RWPE2 (cell line): ENCODE measurements at regions not wholly inside any gene's neighbourhood (a gene's known extent, or its start where the extent isn't known, plus 50 kb on each side); places are given as distances from the start of the nearest gene placed in this dataset.

Source experiments
- ATAC-seq: fragments of 200-7000 bp; cut with Tn5 transposase; 3 replicates; pipeline ENCODE4 v1.9.1; 2021; ENCODE audit warnings: low read depth
- DNase-seq: peaks from one replicate; pipeline ENCODE4 v3.0.0-alpha.2; 2020; ENCODE audit warnings: low spot score
- H3K27ac ChIP-seq: fragments of 450-650 bp; 2 replicates; pipeline ENCODE4 v1.5.1; 2017; ENCODE audit warnings: mild to moderate bottlenecking; ENCODE audit not compliant: poor library complexity, severe bottlenecking
- H3K27me3 ChIP-seq: fragments of 250-450 bp; sonication (Bioruptor Pico); 2 replicates; pipeline ENCODE4 v1.5.1; 2021; ENCODE audit warnings: mild to moderate bottlenecking, moderate library complexity; ENCODE audit not compliant: insufficient read depth, poor library complexity, severe bottlenecking
- H3K36me3 ChIP-seq: fragments of 250-450 bp; sonication (Bioruptor Pico); 2 replicates; pipeline ENCODE4 v1.5.1; 2020; ENCODE audit warnings: low read depth, mild to moderate bottlenecking, moderate library complexity
- H3K4me1 ChIP-seq: fragments of 250-450 bp; sonication (Bioruptor Pico); 2 replicates; pipeline ENCODE4 v1.5.1; 2021; ENCODE audit warnings: mild to moderate bottlenecking, moderate library complexity; ENCODE audit not compliant: insufficient read depth, poor library complexity, severe bottlenecking
- H3K4me3 ChIP-seq: fragments of 250-450 bp; sonication (Bioruptor Pico); 2 replicates; pipeline ENCODE4 v1.5.1; 2021; ENCODE audit warnings: mild to moderate bottlenecking, moderate library complexity; ENCODE audit not compliant: severe bottlenecking
- H3K9me3 ChIP-seq: fragments of 250-450 bp; sonication (Bioruptor Pico); 2 replicates; pipeline ENCODE4 v1.5.1; 2021; ENCODE audit warnings: mild to moderate bottlenecking, moderate library complexity; ENCODE audit not compliant: severe bottlenecking
- TF ChIP-seq, protein P1 (sequence below): fragments of 450-650 bp; IDR thresholded peaks from one replicate; pipeline ENCODE4 v1.5.1; 2017; ENCODE audit warnings: mild to moderate bottlenecking, moderate library complexity; ENCODE audit not compliant: poor library complexity, severe bottlenecking

DNA sequence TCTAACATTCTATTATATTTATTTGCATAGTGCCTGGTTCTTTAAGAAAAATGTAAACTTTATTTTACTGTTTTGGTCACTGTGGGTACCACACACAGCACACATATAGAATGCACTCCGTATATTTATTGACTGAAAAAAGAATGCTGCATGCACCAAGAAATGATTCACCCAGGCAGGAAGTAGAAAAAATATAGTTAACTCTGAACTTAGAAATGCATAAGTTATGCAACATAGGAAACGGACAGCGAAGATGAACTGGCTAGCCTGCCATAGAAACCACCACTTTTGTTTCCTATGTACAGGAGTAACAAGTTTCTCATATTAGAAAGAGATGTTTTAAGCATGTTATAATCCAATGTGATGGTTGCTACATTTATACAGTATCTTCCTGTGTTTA lies 635.8 kb downstream of the DSC3 start:
- H3K36me3 ChIP-seq: no peaks in the 10 kb centered on the region
- H3K4me1 ChIP-seq: no peaks in the 10 kb centered on the region
- ATAC-seq: peak; percentile 42; the same call in 2 of the 3 replicates

DNA sequence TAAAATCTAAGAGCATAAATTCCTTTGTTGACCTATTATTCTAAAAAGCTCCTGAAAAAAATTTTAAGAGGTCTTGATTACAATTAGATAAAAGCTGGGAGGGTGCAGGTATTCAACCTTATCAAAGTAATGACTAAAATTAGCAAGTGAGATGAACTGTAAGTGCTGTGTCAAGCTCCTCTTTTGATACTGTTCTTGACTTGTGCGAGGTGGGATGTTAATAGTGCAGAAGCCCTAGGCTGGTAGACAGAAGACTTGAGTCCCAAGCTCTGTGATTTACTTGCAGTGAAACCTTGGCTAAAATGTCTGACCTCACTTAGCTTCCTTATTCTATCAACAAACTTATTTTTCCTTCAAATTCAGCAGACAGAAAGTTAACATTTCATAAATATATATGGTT lies 637.5 kb downstream of the DSC3 start:
- TF ChIP-seq, protein P1, sequence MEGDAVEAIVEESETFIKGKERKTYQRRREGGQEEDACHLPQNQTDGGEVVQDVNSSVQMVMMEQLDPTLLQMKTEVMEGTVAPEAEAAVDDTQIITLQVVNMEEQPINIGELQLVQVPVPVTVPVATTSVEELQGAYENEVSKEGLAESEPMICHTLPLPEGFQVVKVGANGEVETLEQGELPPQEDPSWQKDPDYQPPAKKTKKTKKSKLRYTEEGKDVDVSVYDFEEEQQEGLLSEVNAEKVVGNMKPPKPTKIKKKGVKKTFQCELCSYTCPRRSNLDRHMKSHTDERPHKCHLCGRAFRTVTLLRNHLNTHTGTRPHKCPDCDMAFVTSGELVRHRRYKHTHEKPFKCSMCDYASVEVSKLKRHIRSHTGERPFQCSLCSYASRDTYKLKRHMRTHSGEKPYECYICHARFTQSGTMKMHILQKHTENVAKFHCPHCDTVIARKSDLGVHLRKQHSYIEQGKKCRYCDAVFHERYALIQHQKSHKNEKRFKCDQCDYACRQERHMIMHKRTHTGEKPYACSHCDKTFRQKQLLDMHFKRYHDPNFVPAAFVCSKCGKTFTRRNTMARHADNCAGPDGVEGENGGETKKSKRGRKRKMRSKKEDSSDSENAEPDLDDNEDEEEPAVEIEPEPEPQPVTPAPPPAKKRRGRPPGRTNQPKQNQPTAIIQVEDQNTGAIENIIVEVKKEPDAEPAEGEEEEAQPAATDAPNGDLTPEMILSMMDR: no peak

More for the DNA sequence above, 635.8 kb downstream of the DSC3 start:
- Histone ChIP-seq H3K27me3 (no peaks in the 10 kb centered on the region), H3K9me3 (no peaks in the 10 kb centered on the region), H3K27ac (no peak overlapping the region), H3K4me3 (no peak overlapping the region)
- TF ChIP-seq, protein P1: no peak
- DNase-seq: no peak

GRCh38 chr18:30404422-30404821 lies 638.1 kb downstream of the DSC3 start:
- no peaks in the 10 kb centered on the region for H3K36me3 ChIP-seq
- no peaks in the 10 kb centered on the region for H3K4me1 ChIP-seq
- H3K27me3 ChIP-seq: no peaks in the 10 kb centered on the region
- ATAC-seq: no peak
- TF ChIP-seq, protein P1: no peak
- no peak for DNase-seq
- no peak overlapping the region for H3K4me3 ChIP-seq
- no peak overlapping the region for H3K27ac ChIP-seq
- H3K9me3 ChIP-seq: no peaks in the 10 kb centered on the region

More for the DNA sequence above, 637.5 kb downstream of the DSC3 start:
- no peaks in the 10 kb centered on the region for H3K4me1 ChIP-seq
- H3K27ac ChIP-seq: no peak overlapping the region
- DNase-seq (no peak), ATAC-seq (no peak)
- no peaks in the 10 kb centered on the region for H3K27me3 ChIP-seq
- H3K4me3 ChIP-seq: no peak overlapping the region
- H3K36me3 ChIP-seq: no peaks in the 10 kb centered on the region
- no peaks in the 10 kb centered on the region for H3K9me3 ChIP-seq

DNA sequence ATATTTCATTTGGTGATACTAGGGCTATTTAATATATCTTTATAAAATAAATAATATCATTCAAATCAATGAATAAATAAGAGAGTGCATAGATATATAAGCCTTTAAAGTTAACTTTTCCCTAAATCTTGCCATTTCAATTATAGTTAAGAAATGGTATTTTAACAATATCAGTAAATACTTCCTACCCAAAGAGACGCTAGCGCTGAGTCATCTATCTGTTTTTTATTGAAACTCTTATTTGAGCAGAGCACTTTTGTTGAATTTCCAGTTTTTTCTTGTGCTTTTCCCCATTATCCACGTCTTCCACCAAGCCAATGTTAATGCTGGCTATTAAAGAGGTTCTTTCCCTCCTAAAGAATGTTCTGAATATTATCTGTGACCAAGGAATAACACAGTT lies 639.3 kb downstream of the DSC3 start:
- H3K9me3 ChIP-seq: no peaks in the 10 kb centered on the region
- H3K27me3 ChIP-seq: no peaks in the 10 kb centered on the region
- DNase-seq (no peak), ATAC-seq (no peak)
- H3K27ac ChIP-seq: no peak overlapping the region
- no peaks in the 10 kb centered on the region for H3K4me1 ChIP-seq
- no peak overlapping the region for H3K4me3 ChIP-seq
- no peaks in the 10 kb centered on the region for H3K36me3 ChIP-seq
- TF ChIP-seq, protein P1: no peak

GRCh38 chr18:30387401-30387800 lies 655.1 kb downstream of the DSC3 start:
- Histone ChIP-seq H3K27me3 (no peaks in the 10 kb centered on the region), H3K4me3 (no peak overlapping the region), H3K4me1 (no peaks in the 10 kb centered on the region), H3K27ac (no peak overlapping the region), H3K9me3 (no peaks in the 10 kb centered on the region), H3K36me3 (no peaks in the 10 kb centered on the region)
- TF ChIP-seq, protein P1: no peak
- peak; percentile 66; the same call in 2 of the 3 replicates for ATAC-seq
- no peak for DNase-seq
